KMS-11 (cell line): ENCODE measurements at regions not wholly inside any gene's neighbourhood (a gene's known extent, or its start where the extent isn't known, plus 50 kb on each side); places are given as distances from the start of the nearest gene placed in this dataset.

ENCODE experiments used
- H2AFZ ChIP-seq: fragments of 200-600 bp; sonication (generic); 2 replicates; pipeline ENCODE4 v1.6.1; 2016; ENCODE audit warnings: antibody characterized with exemption, mixed run types, low read depth
- H3K27ac ChIP-seq: fragments of 200-600 bp; sonication (generic); 2 replicates; pipeline ENCODE4 v1.6.1; 2016; ENCODE audit warnings: mild to moderate bottlenecking, mixed run types
- H3K27me3 ChIP-seq: fragments of 200-600 bp; sonication (generic); 2 replicates; pipeline ENCODE4 v1.6.1; 2017; ENCODE audit warnings: mild to moderate bottlenecking, low read depth, mixed run types, moderate library complexity; ENCODE audit not compliant: insufficient read depth
- H3K36me3 ChIP-seq: fragments of 200-600 bp; sonication (generic); 2 replicates; pipeline ENCODE4 v1.6.1; 2017; ENCODE audit warnings: mild to moderate bottlenecking, mixed run types; ENCODE audit not compliant: insufficient read depth
- H3K4me1 ChIP-seq: fragments of 200-600 bp; sonication (generic); 2 replicates; pipeline ENCODE4 v1.6.1; 2016; ENCODE audit warnings: mild to moderate bottlenecking, low read depth, mixed run types; ENCODE audit not compliant: poor library complexity, severe bottlenecking
- H3K4me2 ChIP-seq: fragments of 200-600 bp; sonication (generic); 2 replicates; pipeline ENCODE4 v1.7.0; 2016; ENCODE audit warnings: mild to moderate bottlenecking, mixed run types
- H3K4me3 ChIP-seq: fragments of 200-600 bp; sonication (generic); IDR thresholded peaks from 2 replicates; pipeline ENCODE4 v1.6.1; 2017; ENCODE audit warnings: low read depth, low read length, mixed read lengths; ENCODE audit not compliant: insufficient read depth
- H3K79me2 ChIP-seq: fragments of 200-600 bp; sonication (generic); 2 replicates; pipeline ENCODE4 v1.6.1; 2016; ENCODE audit warnings: low read depth, mixed run types; ENCODE audit not compliant: insufficient read depth
- H3K9ac ChIP-seq: fragments of 200-600 bp; sonication (generic); 2 replicates; pipeline ENCODE4 v1.6.1; 2016; ENCODE audit warnings: mild to moderate bottlenecking, mixed run types
- H4K20me1 ChIP-seq: fragments of 200-600 bp; sonication (generic); 2 replicates; pipeline ENCODE4 v1.6.1; 2016; ENCODE audit warnings: mild to moderate bottlenecking, mixed run types; ENCODE audit not compliant: insufficient read depth
- TF ChIP-seq, protein P1 (sequence below): fragments of 200-600 bp; sonication (generic); conservative IDR thresholded peaks from 2 replicates; pipeline ENCODE4 v1.6.1; 2017; ENCODE audit warnings: low read depth, mild to moderate bottlenecking, antibody characterized with exemption, low read length, moderate library complexity, mixed read lengths

DNA sequence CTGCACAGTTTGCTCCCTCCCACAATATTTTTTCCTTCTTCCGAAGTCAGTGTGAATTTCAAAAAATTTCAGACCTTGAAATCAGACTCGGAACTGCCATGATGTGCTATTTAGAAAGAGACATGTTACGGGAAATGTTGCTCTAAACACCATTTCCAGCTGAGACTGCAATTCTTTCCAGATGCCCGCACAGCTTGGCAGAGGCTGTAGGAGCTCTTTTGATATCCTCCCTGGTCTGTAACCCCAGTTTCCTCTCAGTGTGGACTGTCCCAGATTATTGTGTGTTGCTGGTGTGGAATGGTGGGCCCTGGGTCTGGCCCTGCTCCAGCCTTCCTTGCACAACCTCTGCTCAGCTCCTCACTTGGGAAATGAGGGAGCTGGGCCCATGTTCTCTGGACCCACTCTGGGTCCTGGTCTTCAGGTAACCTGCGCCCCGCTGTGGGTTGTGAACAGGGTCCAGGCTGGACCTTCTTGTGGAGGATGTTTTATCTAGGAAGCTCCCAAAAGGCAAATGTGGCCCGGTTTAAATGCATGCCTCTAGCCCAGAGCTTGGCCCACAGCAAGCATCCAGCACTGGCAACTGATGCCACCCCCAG, 172.8 kb upstream of the CXCL12 start:
- no peak overlapping the region for H3K4me3 ChIP-seq
- no peak overlapping the region for H3K9ac ChIP-seq
- no peaks in the 10 kb centered on the region for H3K27me3 ChIP-seq
- no peak overlapping the region for H3K27ac ChIP-seq
- no peak overlapping the region for H2AFZ ChIP-seq
- H4K20me1 ChIP-seq = no peaks in the 10 kb centered on the region
- H3K4me2 ChIP-seq = no peak overlapping the region
- no peaks in the 10 kb centered on the region for H3K36me3 ChIP-seq
- TF ChIP-seq, protein P1, sequence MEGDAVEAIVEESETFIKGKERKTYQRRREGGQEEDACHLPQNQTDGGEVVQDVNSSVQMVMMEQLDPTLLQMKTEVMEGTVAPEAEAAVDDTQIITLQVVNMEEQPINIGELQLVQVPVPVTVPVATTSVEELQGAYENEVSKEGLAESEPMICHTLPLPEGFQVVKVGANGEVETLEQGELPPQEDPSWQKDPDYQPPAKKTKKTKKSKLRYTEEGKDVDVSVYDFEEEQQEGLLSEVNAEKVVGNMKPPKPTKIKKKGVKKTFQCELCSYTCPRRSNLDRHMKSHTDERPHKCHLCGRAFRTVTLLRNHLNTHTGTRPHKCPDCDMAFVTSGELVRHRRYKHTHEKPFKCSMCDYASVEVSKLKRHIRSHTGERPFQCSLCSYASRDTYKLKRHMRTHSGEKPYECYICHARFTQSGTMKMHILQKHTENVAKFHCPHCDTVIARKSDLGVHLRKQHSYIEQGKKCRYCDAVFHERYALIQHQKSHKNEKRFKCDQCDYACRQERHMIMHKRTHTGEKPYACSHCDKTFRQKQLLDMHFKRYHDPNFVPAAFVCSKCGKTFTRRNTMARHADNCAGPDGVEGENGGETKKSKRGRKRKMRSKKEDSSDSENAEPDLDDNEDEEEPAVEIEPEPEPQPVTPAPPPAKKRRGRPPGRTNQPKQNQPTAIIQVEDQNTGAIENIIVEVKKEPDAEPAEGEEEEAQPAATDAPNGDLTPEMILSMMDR = no peak
- no peaks in the 10 kb centered on the region for H3K4me1 ChIP-seq
- H3K79me2 ChIP-seq = no peaks in the 10 kb centered on the region

- TF ChIP-seq, protein P1 = no peak
- Histone ChIP-seq H3K4me2 (no peak overlapping the region), H3K36me3 (no peaks in the 10 kb centered on the region), H4K20me1 (no peaks in the 10 kb centered on the region), H3K27ac (no peak overlapping the region), H3K4me1 (no peaks in the 10 kb centered on the region), H3K27me3 (no peaks in the 10 kb centered on the region), H3K4me3 (no peak overlapping the region), H2AFZ (no peak overlapping the region), H3K79me2 (no peaks in the 10 kb centered on the region), H3K9ac (no peak overlapping the region)
These were observed 173.6 kb upstream of the CXCL12 start for GRCh38 chr10:44558521-44558920.

DNA sequence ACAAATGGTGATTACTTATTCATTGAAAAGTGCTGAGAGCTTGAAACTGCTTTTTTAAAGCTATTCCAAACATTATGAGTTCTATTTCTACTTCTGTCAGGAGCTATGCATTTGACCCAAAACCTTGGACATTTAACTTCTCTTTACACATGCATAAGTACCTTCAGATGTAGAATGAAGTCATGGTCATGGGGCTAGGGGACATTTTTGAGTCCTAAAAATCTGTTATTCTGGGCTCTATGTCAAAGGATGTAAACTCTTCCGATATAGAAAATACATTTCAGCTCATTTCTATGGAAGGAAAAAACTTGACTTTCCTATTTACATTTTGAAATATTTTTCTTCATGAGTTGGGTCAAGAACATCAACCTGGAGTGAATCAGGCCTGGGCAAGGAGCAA, 179.5 kb upstream of the CXCL12 start:
- Histone ChIP-seq H3K27ac (no peak overlapping the region), H3K4me2 (no peak overlapping the region), H3K27me3 (no peaks in the 10 kb centered on the region), H2AFZ (no peak overlapping the region), H4K20me1 (no peaks in the 10 kb centered on the region), H3K36me3 (no peaks in the 10 kb centered on the region), H3K79me2 (no peaks in the 10 kb centered on the region), H3K4me3 (no peak overlapping the region), H3K9ac (no peak overlapping the region), H3K4me1 (no peaks in the 10 kb centered on the region)
- TF ChIP-seq, protein P1 = no peak

- H3K4me3 ChIP-seq = no peak overlapping the region
- no peaks in the 10 kb centered on the region for H3K4me1 ChIP-seq
- no peaks in the 10 kb centered on the region for H3K36me3 ChIP-seq
- no peaks in the 10 kb centered on the region for H4K20me1 ChIP-seq
- no peak overlapping the region for H3K4me2 ChIP-seq
- H3K79me2 ChIP-seq = no peaks in the 10 kb centered on the region
- TF ChIP-seq, protein P1 = no peak
- no peaks in the 10 kb centered on the region for H3K27me3 ChIP-seq
- H3K9ac ChIP-seq = no peak overlapping the region
- H3K27ac ChIP-seq = no peak overlapping the region
- H2AFZ ChIP-seq = no peak overlapping the region
These were observed 179.9 kb upstream of the CXCL12 start for GRCh38 chr10:44564790-44565189.
